HG03469 (cell line): ENCODE measurements at regions not wholly inside any gene's neighbourhood (a gene's known extent, or its start where the extent isn't known, plus 50 kb on each side); places are given as distances from the start of the nearest gene placed in this dataset.

ENCODE experiments used
- ATAC-seq: cut with Tn5 transposase; IDR thresholded peaks from one replicate; pipeline ENCODE4 v1.9.1; 2021; ENCODE audit warnings: mild to moderate bottlenecking, moderate library complexity, moderate number of reproducible peaks; ENCODE audit not compliant: unreplicated experiment

GRCh38 chr2:7207631-7208030, 290.4 kb downstream of the RNF144A start:
- ATAC-seq, result no peak

GRCh38 chr2:7209757-7210555, 292.7 kb downstream of the RNF144A start:
- ATAC-seq, result no peak

GRCh38 chr2:7210712-7211111, 293.5 kb downstream of the RNF144A start:
- ATAC-seq, result no peak

GRCh38 chr2:7225848-7226247, 308.6 kb downstream of the RNF144A start:
- ATAC-seq, result no peak

GRCh38 chr2:7226501-7226900, 309.3 kb downstream of the RNF144A start:
- no peak for ATAC-seq

GRCh38 chr2:7233126-7233525, 315.9 kb downstream of the RNF144A start:
- ATAC-seq, result no peak

- ATAC-seq, result no peak
Observed at GRCh38 chr2:7237466-7237865, 320.3 kb downstream of the RNF144A start.

GRCh38 chr2:7239078-7239477, 321.9 kb downstream of the RNF144A start:
- no peak for ATAC-seq

- no peak for ATAC-seq
Observed at GRCh38 chr2:7241041-7241745, 324.0 kb downstream of the RNF144A start.

- ATAC-seq, result no peak
Observed at GRCh38 chr2:7242189-7242867, 325.1 kb downstream of the RNF144A start.

GRCh38 chr2:7243276-7243675, 326.1 kb downstream of the RNF144A start:
- no peak for ATAC-seq

GRCh38 chr2:7256377-7256776, 339.2 kb downstream of the RNF144A start:
- no peak for ATAC-seq

- ATAC-seq, result no peak
Observed at GRCh38 chr2:7262727-7263126, 345.5 kb downstream of the RNF144A start.

- no peak for ATAC-seq
Observed at GRCh38 chr2:7264791-7265190, 347.6 kb downstream of the RNF144A start.

GRCh38 chr2:7265286-7265685, 348.1 kb downstream of the RNF144A start:
- ATAC-seq, result no peak

- no peak for ATAC-seq
Observed at GRCh38 chr2:7269106-7269643, 352.0 kb downstream of the RNF144A start.

- ATAC-seq, result no peak
Observed at GRCh38 chr2:7270011-7270431, 352.8 kb downstream of the RNF144A start.

GRCh38 chr2:7272210-7272609, 355.0 kb downstream of the RNF144A start:
- no peak for ATAC-seq

- ATAC-seq, result no peak
Observed at GRCh38 chr2:7278984-7279383, 361.8 kb downstream of the RNF144A start.

- ATAC-seq, result no peak
Observed at GRCh38 chr2:7279421-7279949, 362.3 kb downstream of the RNF144A start.

GRCh38 chr2:7280790-7281189, 363.6 kb downstream of the RNF144A start:
- no peak for ATAC-seq
